ENCODE measurements at regions not wholly inside any gene's neighbourhood (a gene's known extent, or its start where the extent isn't known, plus 50 kb on each side); places are given as distances from the start of the nearest gene placed in this dataset.

- no peak for DNase-seq (ENCODE audit: low read depth)
Measured at GRCh38 chr13:73966331-73966730, 167.9 kb downstream of the KLF12 start.

GRCh38 chr13:73962284-73962683 lies 171.9 kb downstream of the KLF12 start:
- no peak for DNase-seq (ENCODE audit: low read depth)

- no peak for DNase-seq (ENCODE audit: low read depth)
Measured at GRCh38 chr13:73961181-73961580, 173.0 kb downstream of the KLF12 start.

- DNase-seq (ENCODE audit: low read depth), result no peak
Measured at GRCh38 chr13:73960474-73960873, 173.7 kb downstream of the KLF12 start.

DNA sequence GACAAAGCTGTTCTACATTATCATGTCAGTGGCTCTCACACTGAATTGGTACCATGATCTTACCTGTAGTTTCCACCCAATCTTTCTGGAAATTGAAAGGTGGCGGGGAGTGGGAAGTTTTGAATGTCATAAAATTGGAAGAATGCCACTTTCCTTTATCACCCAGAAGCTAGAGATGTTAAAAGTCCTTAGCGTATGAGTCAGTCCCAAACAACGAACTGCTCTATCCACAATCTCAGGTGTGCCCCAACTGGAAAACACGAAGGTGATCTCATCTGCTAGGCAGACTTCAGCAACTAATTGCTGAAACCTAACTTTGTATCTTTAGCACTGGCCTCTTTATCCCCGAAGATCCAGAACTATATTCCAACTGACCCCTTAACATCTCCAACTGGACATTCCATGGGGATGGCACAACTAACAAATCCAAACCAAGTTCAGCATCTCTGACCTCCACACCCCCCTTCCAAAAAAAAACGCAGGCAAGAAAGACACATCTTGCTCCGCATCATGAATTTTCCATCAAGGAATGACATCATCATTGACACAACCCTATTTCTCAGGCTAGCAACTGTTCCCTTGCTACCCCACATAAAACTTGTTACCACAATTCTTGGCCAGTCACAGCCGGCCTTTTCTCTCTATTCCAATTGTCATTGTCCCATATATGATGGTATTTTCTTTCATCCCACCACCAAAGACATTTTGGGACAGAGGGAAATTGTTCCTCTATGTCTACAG lies 175.4 kb downstream of the KLF12 start:
- no peak for DNase-seq (ENCODE audit: low read depth)

DNA sequence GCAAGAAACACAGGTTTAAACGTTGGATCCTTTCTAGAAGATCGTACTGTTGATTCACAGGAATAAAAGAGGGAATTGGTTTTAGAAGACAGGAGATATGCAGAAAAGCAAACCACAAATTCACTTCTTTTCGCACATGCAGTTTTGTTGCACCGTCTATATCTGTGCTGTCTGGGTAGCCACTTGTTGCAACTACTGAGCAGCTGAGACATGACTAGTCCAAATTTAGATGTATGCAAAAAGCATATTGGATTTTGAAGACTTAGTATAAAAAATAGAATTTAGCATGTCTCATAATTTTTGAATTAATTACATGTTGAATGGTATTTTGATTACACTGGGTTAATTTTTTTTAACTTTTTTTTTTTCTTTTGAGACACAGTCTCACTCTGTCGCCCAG lies 176.3 kb downstream of the KLF12 start:
- DNase-seq (ENCODE audit: low read depth), result no peak

GRCh38 chr13:73956795-73957408 lies 177.3 kb downstream of the KLF12 start:
- DNase-seq (ENCODE audit: low read depth), result no peak

GRCh38 chr13:73955977-73956500 lies 178.2 kb downstream of the KLF12 start:
- no peak for DNase-seq (ENCODE audit: low read depth)

DNA sequence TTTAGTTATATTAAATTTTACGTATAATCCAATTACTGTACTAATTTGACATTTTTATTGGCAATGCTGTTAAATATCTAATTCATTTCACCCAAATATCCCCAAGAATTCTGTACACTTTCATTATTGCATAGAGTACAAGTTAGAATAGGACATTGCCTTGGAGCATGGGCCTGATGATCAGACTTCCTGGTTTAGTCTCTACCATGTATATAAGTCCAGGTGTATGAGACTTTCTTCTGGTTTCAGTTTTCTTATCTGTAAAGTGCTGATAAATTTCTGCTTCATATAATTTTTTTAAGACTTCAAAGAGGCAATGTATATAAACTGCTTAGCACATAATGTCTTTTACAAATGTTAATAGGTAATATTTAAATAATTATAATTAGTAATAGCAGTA lies 179.4 kb downstream of the KLF12 start:
- no peak for DNase-seq (ENCODE audit: low read depth)

DNA sequence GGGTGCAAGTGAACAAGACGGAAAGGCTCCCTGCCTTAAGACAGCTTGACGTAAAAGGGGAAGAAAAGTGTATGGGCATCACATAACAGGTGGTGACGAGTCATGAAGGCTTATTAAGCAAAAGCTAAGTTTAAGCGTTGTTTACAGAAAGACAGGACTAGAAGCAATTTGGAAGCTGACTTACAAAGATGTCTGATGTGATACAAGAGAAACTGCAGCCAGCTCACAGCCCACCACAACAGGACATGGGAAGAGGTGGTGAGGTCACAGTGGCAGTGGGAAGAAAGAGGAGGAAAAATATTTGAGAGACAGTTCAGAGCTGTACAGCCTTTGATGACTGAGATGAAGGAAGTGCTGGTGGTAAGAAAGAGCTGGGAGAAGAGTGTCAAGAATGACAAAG lies 181.6 kb downstream of the KLF12 start:
- no peak for DNase-seq (ENCODE audit: low read depth)

GRCh38 chr13:73948848-73949529 lies 185.2 kb downstream of the KLF12 start:
- no peak for DNase-seq (ENCODE audit: low read depth)

GRCh38 chr13:73945871-73946270 lies 188.3 kb downstream of the KLF12 start:
- peak; percentile 26 for DNase-seq (ENCODE audit: low read depth)

DNA sequence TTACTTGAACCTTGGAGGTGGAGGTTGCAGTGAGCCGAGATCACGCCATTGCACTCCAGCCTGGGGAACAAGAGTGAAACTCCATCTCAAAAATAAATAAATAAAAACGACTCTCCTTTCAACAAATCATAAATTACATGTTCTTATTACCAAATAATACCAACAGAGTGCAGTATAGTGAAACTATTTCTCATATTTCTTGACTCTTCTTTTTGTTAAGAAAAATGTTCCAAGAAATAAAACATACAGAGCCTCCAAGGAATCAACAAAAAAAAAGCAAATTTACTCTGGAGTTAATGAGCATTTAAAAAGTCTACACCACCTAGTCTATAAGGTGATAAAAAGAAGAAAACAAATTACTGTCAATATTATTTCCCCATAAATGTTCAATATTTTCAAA lies 188.8 kb downstream of the KLF12 start:
- DNase-seq (ENCODE audit: low read depth), result peak; percentile 13

GRCh38 chr13:73943965-73944233 lies 190.3 kb downstream of the KLF12 start:
- no peak for DNase-seq (ENCODE audit: low read depth)

DNA sequence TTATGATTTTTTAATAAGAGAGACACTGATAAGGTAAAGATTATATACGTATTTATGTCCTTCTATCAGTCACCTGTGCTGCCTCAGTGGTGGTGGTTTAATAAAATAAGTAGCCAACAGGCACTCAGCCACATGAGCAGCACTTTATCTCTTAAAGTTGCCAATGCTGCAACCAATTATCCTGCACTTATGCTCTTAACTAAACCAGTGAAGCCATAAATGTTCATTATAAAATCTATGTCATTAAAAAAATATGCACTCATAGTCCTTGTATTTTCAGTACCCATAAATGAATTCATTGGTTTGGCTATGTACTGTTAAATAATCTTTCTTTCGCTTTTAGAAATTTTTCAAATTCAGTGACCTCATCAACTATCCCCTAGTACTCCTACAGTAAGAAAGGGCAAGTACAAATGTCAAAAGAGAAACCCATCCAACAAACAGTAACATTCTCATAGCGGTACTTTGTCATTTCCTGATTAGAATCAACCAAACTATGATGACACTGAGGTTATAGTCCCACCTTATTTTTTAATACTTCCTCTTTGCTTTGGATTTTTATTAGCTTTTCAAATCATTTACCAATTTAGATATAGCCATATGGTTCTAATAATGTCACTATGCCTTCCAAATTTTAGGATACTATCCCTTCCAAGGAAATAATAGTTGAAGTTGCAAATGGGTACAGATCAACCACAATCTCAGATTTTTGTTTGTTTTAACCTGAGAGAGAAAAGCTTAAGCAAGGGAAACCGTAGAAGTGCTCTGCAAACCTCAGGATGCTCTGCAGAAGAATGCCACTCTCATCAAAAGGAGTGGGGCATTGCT lies 190.9 kb downstream of the KLF12 start:
- DNase-seq (ENCODE audit: low read depth), result no peak

DNA sequence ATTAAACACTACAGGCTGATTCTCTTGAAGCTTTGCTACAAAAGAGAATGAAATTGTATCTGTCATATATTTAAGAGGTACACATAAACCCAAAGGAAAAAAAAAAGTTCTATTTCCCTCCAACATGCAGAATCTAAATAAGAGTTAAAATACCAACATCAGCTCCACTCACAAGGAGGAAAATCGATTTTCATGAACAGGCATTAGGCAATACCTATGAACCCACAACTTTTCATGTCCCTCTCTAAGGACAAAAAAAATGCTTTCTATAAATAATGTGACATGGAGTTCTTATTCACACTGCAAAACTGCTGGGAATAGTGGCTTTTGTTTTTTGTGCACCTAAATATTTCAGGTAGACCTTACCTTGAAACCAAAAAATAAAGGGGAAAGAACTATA lies 192.5 kb downstream of the KLF12 start:
- DNase-seq (ENCODE audit: low read depth), result no peak

- no peak for DNase-seq (ENCODE audit: low read depth)
Measured at GRCh38 chr13:73940098-73940497, 194.1 kb downstream of the KLF12 start.

DNA sequence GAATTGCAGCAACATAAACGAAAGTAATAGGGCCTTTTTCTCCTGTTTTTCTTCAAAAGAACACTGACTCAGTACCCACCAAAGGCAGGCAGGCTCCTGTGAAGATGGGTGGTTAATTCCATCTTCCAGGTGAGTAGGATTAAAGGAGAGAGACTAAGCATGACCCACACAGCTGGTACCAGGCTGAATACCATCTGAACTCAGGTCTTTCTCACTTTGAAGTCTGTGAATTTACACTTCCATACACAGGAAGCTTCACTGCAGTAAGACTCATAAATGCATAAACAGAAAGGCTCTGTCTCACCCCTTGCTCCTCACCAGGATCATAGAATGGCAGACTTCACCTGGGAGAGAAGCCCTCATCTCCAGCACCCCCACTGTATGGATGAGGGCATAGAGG lies 194.6 kb downstream of the KLF12 start:
- no peak for DNase-seq (ENCODE audit: low read depth)

- no peak for DNase-seq (ENCODE audit: low read depth)
Measured at GRCh38 chr13:73939071-73939380, 195.2 kb downstream of the KLF12 start.

DNA sequence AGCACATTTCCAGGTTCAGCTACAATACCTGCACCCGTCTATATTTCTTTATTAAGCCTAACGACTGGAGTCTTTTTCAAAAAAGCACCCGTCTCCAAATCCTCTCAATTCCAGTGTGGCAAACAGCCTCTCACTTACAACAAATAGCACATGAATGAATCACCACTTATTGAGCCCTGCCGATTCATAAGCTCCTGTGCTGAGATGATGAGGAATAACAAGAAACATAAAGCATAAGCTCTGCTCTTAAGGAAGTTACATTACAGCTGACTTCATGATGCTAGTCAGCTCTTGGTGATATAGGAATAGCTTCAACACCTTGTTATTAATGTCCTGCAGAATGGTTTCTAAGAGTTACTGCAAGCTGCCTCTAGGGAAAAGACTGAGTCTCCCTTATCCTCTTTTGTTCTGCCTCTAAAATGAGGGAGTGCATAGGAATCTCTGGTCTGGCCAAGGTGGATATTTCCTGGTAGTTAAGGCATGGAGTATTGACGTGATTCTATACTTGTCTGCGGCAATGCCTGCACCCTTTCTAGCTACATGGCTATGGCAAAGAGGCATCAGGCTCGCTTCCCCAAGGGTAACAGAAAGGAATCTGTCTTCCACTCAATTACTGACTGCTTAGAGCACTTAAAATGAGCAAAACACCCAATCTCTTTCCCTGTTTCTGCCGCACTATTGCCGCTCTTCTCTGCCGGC lies 195.7 kb downstream of the KLF12 start:
- DNase-seq (ENCODE audit: low read depth), result peak; percentile 82

- DNase-seq (ENCODE audit: low read depth), result no peak
Measured at GRCh38 chr13:73937441-73937840, 196.8 kb downstream of the KLF12 start.

GRCh38 chr13:73935991-73936390 lies 198.2 kb downstream of the KLF12 start:
- DNase-seq (ENCODE audit: low read depth), result no peak
